SW 1271 (cell line): ENCODE measurements at regions not wholly inside any gene's neighbourhood (a gene's known extent, or its start where the extent isn't known, plus 50 kb on each side); places are given as distances from the start of the nearest gene placed in this dataset.

Source experiments
- DNase-seq, 2 experiments: peaks; one replicate each; lab custom pipeline; 2025; lab: John Stamatoyannopoulos, UW

DNA sequence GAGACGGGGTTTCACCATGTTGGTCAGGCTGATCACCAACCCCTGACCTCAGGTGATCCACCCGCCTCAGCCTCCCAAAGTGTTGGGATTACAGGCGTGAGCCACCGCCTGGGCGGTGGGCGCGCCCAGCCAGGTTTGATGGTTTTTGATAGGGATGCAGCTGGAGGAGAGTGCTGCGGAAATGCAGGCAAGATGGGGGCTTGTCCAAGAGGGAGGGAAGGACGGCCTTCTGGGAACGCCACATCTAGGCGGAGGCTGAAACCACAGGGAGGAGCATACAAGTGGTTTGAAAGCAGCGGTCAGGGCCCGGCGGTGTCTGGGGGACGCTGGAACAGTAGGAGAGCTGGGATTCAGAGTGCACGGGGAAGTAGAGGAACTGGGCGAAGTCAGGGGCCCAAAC, 134.6 kb downstream of the VRK1 start:
- no peak for DNase-seq

DNA sequence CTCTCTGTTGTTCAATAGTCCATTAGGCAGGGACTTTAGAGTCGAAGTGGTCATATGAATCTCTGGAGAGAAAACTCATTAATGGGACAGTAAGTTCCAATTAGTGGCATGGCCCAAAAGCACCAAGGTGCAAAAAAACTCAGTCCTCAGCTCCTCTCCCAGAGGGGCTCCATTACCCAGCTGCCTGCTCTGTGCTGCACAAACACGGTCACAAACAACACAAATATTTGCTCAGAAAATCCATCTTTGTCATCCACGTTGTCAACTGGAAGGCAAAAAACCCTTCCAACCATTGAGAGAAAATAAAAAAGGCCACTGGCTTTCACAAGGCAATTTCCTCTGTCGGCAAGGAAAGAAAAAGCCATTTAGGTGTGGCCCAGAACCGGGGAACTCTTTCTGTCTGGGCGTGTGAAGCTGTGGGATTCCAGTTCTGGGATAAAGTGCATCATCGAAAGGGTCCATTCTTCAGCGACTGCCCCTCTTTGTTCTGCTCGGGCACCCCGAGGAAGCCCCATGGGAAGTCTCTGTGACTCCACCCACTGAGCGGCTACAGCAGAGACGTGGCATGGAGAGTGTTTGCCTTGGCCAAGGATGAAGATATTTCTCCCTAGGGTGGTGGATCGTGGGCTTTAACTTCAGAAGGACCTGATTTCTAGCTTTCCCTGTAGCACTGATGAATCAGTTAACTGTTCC, 137.6 kb downstream of the VRK1 start:
- DNase-seq: no peak

GRCh38 chr14:96938946-96939345, 141.8 kb downstream of the VRK1 start:
- DNase-seq: no peak

- DNase-seq: no peak
These were observed 142.8 kb downstream of the VRK1 start for GRCh38 chr14:96940009-96940408.

- DNase-seq: no peak
These were observed 147.1 kb downstream of the VRK1 start for GRCh38 chr14:96944297-96944696.

DNA sequence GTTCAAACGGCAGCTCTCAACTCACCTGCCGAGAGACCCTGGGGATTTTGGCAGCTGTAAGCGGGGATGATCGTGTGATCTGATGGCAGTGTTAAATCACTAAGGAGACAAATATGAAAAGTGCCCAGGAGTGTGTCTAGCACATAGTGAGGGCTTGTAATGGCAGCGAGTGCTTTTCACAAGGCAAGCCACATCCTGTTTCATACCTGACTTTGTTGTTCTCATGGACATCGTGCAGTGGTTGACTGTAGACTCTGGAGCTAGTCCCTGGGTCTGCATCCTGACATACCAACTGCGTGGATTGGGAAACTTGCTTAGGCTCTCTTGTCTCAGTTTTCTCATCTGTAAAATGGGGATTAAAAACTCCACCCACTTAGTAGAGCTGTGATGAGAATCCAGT, 148.5 kb downstream of the VRK1 start:
- DNase-seq: no peak

- DNase-seq: no peak
These were observed 152.4 kb downstream of the VRK1 start for GRCh38 chr14:96949594-96949993.

DNA sequence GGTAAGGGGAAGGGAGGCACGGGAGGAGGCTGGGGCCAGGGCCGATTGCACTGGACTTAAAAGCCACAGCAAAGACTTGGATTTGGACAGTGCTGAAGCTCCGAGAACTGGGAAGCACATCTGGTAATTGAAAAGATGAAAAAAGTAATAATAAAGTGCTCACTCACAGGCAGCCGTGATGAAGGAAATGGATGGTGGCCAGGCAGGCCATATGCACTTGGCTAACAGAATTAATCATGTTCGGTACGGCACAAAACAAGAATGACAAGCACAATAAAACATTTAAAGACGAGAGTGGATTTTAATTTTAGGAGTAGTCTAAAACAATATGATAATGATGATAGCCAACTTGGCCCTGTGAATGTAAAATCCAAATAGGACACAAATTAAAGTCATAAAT, 154.3 kb downstream of the VRK1 start:
- DNase-seq: no peak

DNA sequence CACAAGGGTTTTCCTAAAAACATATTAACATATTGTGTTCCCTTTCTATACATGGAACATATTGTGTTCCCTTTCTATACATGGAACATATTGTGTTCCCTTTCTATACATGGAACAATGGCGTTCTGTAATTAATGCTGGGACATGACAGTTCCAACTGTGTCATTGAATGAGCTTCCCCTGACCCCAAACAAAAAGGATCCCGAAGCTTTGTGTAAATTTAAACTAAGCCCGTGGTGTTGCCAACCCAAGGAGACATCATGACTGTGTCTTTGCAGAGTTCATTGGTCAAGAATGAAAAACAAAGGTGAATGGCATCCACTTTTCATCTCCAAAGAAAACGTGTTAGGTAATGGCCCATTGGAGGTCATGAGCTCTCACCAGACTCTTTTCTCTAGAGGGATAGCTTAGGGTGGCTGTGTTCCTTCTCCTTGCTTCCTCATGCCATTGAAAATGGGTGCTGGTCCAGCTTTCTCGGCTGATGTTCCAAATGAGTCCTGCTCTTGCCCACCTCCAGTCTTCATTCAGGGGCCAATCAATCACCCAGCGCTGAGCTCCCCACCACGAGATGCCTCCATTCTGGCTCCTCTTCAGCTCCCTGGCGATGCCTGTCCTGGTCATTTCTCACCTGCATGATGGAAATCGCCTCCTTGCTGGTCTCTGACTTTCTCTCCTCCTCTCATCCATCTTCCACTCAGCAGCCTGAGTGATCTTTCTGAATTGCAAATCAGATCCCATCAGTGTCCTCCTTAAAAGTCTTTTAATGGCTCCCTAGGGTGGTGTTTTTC, 156.1 kb downstream of the VRK1 start:
- DNase-seq: no peak

DNA sequence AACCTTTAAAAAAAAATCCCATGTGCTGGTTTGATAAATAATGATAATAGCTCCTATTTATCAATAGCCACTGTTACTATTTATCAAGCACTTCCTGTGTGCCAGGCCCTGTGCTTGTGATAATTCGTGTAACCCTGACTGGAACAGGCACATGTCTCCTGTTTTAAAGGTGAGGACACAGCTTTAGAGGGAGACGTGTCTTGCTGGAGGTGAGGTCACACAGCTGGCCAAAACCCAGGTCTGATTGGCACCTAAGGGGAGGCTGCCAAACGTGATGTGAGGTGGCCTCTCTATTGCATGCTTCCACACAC, 156.6 kb downstream of the VRK1 start:
- DNase-seq: no peak

DNA sequence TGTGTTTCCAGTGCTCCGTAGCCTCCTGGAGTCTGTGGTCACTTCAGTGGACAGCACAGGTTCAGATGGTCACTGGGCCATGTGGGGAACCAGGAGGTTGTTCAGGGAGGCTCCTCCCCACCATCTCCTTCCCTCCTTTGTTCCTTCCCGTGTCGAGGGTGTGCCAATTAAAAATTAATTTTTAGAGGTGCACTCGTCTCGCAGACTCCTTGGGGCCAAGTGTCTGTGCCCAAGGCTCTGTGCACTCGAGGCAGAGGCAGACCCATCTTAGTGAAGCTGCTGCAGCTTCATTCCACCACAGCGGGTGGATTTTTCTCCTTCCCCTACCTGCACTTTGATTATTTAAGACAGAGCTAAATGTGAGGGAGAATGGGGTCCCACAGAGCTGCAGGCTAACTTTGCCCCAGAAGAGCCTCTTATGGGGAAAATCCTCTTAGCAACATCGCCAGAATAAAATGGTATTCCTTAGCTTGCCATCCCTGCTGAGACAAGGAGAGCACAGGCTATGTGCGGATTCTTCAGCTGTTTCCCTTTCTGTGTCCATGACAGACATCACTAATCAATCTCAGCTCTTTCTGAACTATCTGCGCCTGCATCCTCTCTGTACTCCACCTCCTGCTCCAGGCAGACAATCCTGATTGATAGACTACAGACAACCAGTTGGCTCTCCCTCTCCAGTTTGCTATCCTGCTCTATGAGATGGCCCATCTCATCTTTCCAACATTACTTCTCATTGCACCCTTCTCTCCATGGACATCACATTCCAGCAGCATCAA, 159.5 kb downstream of the VRK1 start:
- no peak for DNase-seq

DNA sequence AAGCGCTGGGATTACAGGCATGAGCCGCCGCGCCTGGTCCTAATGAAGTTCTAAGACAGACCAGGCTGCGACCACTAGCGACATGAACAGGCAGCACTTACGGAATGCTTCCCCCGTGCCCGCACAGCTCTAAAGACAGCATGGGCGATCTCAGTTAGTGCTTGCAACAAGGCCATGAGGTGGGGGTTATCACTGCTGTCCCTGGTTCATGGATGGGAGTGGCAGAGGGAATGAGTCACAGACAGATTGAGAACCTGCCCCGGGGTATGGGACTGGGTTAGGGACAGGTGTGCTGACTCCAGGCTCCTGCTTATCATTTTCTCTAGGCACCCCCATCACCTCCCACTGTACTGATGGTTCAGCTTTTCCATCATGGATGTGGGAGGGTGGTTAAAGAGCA, 160.9 kb downstream of the VRK1 start:
- no peak for DNase-seq

- no peak for DNase-seq
These were observed 162.8 kb downstream of the VRK1 start for GRCh38 chr14:96959992-96960391.

DNA sequence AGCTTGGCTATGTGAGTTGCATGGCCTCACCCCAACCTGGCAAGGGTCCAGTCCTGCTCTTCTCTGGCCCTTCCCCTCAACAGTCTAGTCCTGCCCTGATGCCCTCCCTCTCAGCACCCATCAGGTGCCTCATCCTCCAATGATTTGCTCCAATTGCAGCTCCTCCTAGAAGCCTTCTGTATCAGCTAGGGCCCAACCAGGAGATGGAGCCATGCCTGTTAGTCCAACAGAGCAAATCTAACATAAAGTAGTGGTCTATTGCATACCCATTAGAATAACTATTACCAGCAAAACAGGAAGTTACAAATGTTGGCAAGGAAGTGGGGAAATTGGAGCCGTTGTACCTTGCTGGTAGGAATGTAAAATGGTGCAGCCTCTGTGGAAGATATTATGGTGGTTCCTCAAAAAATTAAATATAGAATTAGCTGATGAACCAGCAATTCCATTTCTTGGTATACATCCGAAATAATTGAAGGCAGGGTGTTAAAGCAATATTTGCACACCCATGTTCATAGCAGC, 163.5 kb downstream of the VRK1 start:
- no peak for DNase-seq

- no peak for DNase-seq
These were observed 164.7 kb downstream of the VRK1 start for GRCh38 chr14:96961895-96962294.

GRCh38 chr14:96962337-96962736, 165.2 kb downstream of the VRK1 start:
- no peak for DNase-seq

GRCh38 chr14:96964726-96965415, 167.7 kb downstream of the VRK1 start:
- no peak for DNase-seq

DNA sequence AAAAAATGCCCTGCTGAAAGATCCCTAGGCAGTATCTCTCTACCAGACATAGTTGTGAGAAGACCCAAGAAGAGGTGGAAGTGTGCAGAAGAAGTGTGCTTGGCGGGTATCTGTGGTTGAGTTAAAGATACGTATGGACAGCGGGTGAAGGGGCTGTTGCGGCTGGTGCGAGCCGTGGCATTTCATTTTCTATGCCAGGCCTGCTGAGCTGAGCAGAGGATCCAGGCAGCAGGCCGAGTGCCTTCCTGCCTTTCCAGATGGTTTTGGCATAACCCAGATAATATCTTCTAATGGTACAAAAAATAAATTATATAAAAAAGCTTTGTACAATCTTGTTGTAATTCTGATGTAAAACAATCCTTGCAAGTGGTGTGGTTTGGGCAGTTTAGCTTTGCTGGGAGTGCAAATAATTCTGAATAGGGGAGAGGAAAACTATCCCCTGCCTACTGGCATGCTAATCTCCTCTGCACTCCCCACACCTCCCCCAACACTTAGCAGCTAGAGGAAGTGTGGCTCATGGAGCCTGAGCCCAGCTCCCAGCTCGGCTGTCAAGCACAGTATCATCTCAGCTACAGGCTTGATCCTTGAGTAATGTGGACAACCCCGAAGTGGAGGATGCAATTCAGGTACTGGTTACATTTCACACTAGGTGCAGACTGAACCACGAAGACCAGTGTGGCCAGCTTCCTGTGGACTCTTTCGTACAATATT, 168.9 kb downstream of the VRK1 start:
- DNase-seq: no peak

DNA sequence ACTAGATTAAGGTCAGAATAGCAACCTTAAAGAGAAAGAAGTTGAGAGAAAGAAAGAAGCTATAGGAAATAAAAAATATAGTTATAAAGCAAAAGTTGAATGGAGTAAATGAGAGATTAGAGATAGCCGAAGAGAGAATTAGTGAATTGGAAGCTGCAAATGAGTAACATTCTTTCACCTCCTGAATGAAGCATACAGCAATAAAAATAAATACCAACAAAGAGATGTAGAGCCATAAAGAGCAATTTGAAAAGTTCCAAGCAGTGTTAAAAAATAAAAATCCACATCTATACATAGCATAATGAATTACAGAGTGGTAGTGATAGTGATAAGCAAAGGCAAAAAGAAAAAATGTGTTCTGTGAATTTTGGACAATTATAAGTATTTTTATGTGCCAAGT, 177.9 kb downstream of the VRK1 start:
- no peak for DNase-seq

- DNase-seq: no peak
These were observed 181.5 kb downstream of the VRK1 start for GRCh38 chr14:96978525-96979272.

GRCh38 chr14:96979611-96980074, 182.5 kb downstream of the VRK1 start:
- no peak for DNase-seq
